Fibroblast of skin of left biceps (primary cell): ENCODE measurements at regions not wholly inside any gene's neighbourhood (a gene's known extent, or its start where the extent isn't known, plus 50 kb on each side); places are given as distances from the start of the nearest gene placed in this dataset.
"Not testable (repeated sequence)": the region's sequence is repeated elsewhere in the genome, so short reads cannot be mapped to it uniquely, and the experiment has no call there.

ENCODE experiments used
- DNase-seq, 2 experiments: peaks; one replicate each; pipeline ENCODE4 v3.0.0-alpha.2; 2013; ENCODE audit warnings: low read depth in 2 of 2

DNA sequence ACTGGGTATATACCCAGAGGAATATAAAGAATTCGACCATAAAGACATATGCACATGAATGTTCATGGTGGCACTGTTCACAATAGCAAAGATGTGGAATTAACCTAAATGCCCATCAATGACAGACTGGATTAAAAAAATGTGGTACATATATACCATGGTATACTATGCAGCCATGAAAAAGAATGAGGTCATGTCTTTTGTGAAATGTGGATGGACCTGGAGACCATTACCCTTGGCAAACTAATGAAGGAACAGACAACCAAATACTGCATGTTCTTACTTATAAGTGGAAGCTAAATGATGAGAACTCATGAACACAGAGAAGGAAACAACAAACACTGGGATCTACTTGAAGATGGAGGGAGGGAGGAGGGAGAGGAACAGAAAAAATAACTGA, 186.7 kb upstream of the SSTR4 start:
- no peak for DNase-seq

GRCh38 chr20:22851679-22852346, 183.3 kb upstream of the SSTR4 start:
- DNase-seq: not testable (repeated sequence)

DNA sequence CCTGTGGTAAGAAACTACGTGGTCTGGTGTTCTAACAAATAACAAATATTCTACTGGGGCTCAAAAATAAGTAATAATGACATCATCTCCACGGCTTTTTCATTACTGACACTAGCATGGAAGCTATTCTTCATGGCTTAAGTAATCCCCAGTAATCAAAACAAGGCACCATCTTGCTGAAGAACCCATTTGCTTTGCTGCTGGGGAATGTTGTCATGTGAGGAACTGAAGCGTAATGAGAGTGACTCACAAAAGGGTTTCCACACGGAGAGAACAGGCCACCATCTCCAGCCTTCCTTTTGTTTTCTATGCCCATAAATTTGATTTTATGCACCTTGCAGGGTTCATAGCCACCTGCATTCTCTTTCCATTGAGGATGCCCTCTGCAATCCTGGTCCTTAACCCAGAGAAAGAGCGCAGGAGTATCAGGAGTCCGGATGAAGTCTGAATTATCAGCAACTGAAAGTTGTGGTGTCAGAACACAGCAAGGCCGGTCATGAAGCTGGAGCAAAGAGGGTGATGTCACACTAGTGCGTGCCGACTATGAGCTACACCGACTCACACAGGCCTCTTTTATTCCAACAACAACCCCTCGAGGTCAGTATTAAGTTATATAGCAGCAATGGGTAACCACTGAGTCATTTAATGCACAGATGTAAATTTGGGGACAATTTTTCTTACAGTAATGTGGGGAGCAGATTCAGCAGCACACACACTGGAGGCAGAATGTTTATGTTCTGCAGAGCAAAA, 173.7 kb upstream of the SSTR4 start:
- DNase-seq: peak in 1 of 2 experiments; percentile 27

GRCh38 chr20:22861990-22862389, 173.1 kb upstream of the SSTR4 start:
- no peak for DNase-seq

DNA sequence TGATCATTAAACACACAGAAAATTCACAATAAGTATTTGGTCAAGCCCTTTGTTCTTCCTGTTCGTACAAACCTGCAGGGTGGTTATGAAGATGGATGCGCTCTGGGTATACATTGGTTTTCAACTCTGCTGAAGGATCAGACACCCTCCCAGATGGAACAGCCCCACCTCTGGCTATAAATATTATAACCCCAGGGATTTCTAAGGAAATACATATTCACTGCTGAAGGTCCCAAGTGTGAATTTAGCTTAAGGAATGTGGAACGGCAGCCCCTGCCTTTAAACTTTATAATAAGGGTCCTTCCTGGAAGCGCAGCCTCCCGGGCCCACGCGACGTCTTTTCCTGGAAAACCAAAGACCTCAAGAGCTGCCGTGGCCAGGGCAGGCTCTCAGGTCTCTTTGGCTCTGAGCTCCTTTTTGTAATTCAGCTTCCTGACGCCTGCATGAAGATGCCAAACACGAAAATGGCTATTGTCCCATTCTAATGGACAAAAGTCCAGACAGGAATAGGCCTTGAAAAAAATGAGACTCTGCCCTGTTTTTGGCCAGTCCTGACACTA, 172.4 kb upstream of the SSTR4 start:
- no peak for DNase-seq

- DNase-seq: no peak
Measured at GRCh38 chr20:22863826-22864225, 171.3 kb upstream of the SSTR4 start.

DNA sequence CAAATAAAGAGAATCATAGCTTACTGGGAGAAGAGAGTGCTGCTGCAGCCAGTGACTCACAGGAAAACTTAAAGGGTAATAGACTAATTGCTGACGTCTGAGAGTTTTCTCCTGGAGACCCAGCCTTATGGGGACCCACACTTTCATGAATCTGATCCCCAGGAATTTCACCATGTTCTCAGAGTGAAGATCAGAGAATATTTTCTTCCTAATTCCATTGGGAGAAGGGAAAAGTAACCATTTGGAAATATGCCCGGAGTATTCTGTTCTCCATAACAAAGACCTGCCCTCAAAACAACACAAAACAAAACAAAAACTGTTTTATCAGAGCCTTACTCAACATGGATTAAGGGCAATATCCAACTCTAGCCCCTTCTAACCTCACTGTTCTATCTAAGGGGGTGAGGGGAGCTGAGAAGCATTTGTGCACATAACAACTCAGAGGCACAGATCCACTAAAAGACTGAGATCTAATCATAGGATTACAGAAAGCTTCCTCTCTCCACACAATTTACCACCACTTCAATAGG, 168.2 kb upstream of the SSTR4 start:
- no peak for DNase-seq

DNA sequence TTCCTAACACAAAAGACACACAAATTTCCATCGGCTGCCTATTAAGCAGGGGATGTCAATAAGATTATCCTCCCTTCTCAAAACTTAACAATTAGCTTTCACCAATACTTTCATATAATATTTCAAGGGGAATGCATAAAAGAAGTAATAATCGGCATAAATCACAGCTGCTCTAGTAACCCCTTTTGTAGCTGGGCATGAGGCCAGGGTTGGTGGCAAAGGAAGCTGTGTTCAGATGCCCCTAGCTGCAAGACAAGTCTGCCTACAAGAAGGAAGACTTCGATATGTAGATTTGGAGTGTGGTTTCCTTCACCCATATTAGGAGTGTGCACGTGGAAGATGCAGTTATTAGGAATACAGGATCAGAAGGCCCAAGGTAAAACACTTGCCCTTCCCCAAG, 156.9 kb upstream of the SSTR4 start:
- no peak for DNase-seq

DNA sequence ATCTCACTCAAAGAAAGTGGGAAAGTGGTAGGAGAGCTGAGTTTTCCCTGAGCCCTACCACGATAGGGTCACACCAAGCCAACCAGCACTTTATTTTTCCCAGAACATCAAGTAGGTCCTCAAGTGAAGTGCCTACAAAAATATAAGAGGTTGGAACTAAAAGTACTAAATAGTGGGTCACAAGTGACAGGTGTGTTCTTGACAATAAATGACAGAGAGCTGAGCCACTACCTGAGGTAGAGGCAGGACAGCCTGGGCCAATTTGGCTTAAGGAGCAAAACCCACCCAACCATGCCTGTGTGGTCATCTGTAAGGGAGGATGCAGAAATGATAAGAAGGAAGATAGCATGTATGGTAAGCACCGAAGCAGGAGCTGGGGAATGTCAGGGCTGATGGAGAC, 154.8 kb upstream of the SSTR4 start:
- no peak for DNase-seq

- no peak for DNase-seq
Measured at GRCh38 chr20:22887796-22888195, 147.3 kb upstream of the SSTR4 start.

DNA sequence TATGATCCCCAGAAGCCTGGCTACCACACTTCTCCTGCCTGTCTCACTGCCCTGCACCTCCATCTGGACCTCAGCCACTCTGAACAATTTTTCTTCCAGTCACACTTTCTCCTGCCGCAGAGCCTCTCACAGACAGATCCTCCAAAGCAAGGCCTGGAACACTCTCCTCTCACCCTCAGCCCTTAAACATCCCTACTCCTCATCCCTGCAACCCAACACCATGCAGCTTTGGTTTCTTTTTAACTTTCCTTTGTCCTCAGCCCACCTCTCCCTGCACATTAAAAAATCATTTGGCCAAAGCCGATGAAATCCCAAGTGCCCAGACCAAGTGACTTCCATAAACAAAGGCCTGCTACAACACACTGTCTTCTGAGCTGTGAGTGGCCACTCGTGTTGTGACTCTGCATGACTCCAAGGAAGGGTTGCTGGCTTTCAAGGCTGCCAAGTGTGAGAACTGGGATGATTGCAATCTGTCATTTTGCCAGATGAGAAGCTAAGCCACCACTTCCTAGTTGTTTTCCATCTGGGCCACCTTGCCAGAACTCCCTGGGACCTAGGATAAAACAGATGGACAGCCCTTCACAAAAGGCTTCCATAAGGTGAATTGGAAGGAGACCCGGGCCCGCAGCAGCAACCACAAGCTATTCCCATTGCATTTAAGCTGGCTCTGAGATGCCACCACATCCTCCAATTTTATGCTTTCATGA, 144.4 kb upstream of the SSTR4 start:
- DNase-seq: no peak

- no peak for DNase-seq
Measured at GRCh38 chr20:22901164-22901563, 133.9 kb upstream of the SSTR4 start.

GRCh38 chr20:22901921-22902320, 133.2 kb upstream of the SSTR4 start:
- DNase-seq: no peak

DNA sequence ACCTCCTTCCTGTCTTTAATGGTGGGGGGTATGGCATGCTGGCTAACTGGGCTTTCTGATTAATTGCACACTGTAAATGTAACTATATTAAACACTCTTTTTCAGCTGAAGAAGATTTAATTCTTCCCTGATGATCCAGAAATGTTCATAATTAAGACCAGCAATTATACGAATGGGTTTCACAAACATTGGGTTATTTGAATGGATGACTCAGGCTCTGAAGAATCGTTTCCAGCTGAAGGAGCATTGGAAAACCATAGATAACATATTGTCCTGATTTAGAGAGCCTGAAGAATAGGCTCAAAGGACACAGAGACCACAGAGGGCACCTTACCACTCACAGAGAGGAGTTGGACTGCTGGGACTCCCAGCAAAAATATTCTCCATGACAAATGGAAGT, 130.7 kb upstream of the SSTR4 start:
- DNase-seq: peak; percentile 64 to 68

DNA sequence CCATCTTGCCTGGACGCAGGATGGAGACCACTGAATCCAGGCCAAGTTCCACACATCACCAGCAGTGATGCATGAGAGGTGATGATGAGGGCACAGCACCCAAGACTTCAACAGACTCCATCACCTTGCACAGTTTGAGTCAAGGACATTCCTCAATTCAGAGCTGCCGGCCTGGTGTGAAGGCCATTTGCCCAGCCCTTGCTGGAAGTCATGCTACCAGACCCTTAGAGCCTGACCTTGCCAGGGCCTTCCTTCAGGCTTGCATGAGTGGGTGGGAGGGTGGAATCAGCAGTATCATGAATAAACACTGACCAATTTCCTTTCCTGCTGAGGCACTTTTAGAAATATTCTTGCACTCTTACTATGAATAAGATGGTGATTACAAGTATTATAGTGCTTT, 130.2 kb upstream of the SSTR4 start:
- DNase-seq: no peak

DNA sequence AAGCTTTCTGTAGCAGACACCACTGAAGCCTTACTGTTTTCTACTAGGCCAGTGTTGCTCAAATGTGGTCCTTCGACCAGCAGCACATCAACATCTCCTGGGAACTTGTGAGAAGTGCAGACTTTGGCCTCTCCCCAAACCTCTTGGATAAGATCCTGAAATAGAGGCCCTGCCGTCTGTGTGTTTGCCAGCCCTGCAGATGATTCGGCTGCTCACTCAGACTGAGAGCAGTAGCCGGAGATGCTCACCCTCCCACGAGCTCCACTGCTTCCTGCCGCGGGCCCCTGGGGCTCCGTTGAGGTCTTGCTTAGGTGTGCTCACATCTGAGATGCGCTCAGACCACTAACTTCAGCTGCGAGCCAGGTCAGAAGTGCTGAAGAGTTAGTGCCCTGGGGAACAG, 129.5 kb upstream of the SSTR4 start:
- peak; percentile 67 to 73 for DNase-seq

DNA sequence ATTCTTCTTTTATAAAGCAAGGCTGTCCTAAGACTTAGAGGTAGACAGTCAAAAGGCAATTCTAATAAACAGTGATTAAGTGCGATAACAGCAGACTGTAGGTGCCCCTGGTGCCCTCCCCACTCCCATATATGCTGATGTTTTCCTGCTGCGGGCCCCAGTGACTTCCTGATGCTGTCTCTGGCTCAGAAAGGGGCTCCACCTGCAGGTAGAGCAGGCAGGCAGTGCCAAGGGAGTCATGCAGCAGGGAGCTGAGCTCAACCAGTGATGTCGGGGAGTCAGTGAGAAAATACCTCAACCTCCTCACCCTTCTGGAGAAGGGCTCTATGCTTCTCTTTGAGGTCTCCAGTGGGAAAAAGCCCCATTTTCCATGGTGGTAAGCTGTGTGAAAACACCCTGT, 126.7 kb upstream of the SSTR4 start:
- DNase-seq: no peak

- no peak for DNase-seq
Measured at GRCh38 chr20:22908944-22909343, 126.2 kb upstream of the SSTR4 start.

DNA sequence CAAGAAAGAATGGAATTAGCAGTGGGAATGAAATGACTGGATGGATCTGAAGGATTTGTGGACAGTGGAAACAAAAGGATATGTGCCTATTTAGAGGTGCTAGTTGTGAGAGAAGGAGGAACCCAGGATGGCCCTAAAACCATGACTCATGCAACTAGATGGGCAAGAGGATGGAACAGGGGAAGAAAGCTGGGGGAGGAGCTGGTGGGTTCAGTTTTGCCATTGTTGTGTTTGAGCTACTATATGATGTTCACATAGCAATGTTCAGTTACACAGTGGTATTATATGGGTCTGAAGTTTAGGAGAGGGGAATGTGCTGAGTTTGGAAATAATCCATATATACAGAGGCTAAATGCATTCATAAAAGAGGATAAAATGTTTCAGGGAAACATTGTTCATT, 125.7 kb upstream of the SSTR4 start:
- no peak for DNase-seq

GRCh38 chr20:22910287-22910852, 124.7 kb upstream of the SSTR4 start:
- no peak for DNase-seq

DNA sequence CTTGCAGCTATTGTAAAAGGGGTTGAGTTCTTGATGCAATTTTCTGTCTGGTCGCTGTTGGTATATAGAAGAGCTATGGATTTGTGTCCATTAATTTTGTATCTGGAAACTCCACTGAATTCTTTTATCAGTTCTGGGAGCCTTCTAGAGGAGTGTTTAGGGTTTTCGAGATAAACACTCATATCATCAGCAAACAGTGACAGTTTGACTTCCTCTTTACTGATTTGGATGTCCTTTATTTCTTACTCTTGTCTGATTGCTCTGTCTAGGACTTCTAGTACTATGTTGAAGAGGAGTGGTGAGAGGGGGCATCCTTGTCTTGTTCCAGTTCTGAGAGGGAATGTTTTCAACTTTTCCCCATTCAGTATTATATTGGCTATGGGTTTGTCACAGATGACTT, 120.8 kb upstream of the SSTR4 start:
- DNase-seq: no peak

DNA sequence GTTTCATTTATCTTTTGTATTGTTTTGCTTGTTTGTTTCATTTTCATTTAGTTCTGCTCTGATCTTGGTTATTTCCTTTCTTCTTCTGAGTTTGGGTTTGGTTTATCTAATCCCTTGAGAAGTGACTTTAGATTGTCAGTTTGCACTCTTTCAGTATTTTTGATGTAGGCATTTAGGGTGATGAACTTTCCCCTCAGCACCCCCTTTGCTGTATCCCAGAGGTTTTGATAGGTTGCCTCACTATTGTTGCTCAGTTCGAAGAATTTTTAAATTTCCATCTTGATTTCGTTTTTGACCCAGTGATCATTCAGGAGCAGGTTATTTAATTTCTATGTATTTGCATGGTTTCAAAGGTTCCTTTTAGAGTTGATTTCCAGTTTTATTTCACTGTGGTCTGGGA, 119.6 kb upstream of the SSTR4 start:
- DNase-seq: no peak
